Liver (tissue), 3 donors: ENCODE measurements at regions not wholly inside any gene's neighbourhood (a gene's known extent, or its start where the extent isn't known, plus 50 kb on each side); places are given as distances from the start of the nearest gene placed in this dataset.

Experiments used
- CTCF ChIP-seq: fragments of 150-350 bp; IDR thresholded peaks from 2 replicates; pipeline ENCODE4 v1.5.1; 2017; ENCODE audit warnings: improper control_type of control experiment, low read depth, low read length; ENCODE audit not compliant: missing input control
- FOXA1 ChIP-seq: IDR thresholded peaks from 2 replicates; pipeline ENCODE4 v1.6.1; 2016; ENCODE audit warnings: antibody characterized with exemption
- FOXA2 ChIP-seq: IDR thresholded peaks from 2 replicates; pipeline ENCODE4 v1.6.1; 2016; ENCODE audit warnings: antibody characterized with exemption
- GABPA ChIP-seq, 2 donors: IDR thresholded peaks in 1 of 2; conservative IDR thresholded peaks in 1 of 2; 2 replicates each; pipeline ENCODE4 v1.6.1; 2016; ENCODE audit warnings: antibody characterized with exemption in 2 of 2, mild to moderate bottlenecking in 1 of 2, moderate library complexity in 1 of 2
- JUND ChIP-seq, 2 donors: IDR thresholded peaks; 2 replicates each; pipeline ENCODE4 v1.6.1; 2016; ENCODE audit warnings: antibody characterized with exemption in 2 of 2
- MAX ChIP-seq: IDR thresholded peaks from 2 replicates; pipeline ENCODE4 v1.6.1; 2016; ENCODE audit warnings: antibody characterized with exemption
- NR2F2 ChIP-seq: IDR thresholded peaks from 2 replicates; pipeline ENCODE4 v1.6.1; 2016; ENCODE audit warnings: antibody characterized with exemption
- RAD21 ChIP-seq, 2 donors: IDR thresholded peaks; 2 replicates each; pipeline ENCODE4 v1.6.1; 2016; ENCODE audit warnings: antibody characterized with exemption in 2 of 2, mild to moderate bottlenecking in 2 of 2
- RXRA ChIP-seq, 2 donors: IDR thresholded peaks; 2 replicates each; pipeline ENCODE4 v1.6.1; 2017 to 2018; ENCODE audit warnings: antibody characterized with exemption in 2 of 2, mild to moderate bottlenecking in 1 of 2
- SP1 ChIP-seq: IDR thresholded peaks from 2 replicates; pipeline ENCODE4 v1.6.1; 2018; ENCODE audit warnings: antibody characterized with exemption, mild to moderate bottlenecking
- TAF1 ChIP-seq: conservative IDR thresholded peaks from 2 replicates; pipeline ENCODE4 v1.6.1; 2016; ENCODE audit warnings: antibody characterized with exemption, mild to moderate bottlenecking
- YY1 ChIP-seq: IDR thresholded peaks from 2 replicates; pipeline ENCODE4 v1.6.1; 2016; ENCODE audit warnings: antibody characterized with exemption, mild to moderate bottlenecking
- TF ChIP-seq, protein P1 (sequence below): IDR thresholded peaks from 2 replicates; pipeline ENCODE4 v1.6.1; 2016; ENCODE audit warnings: antibody characterized with exemption, mild to moderate bottlenecking
- TF ChIP-seq, protein P2 (sequence below): IDR thresholded peaks from 2 replicates; pipeline ENCODE4 v1.6.1; 2016; ENCODE audit warnings: antibody characterized with exemption
- donor health status: healthy.
- donor health status: healthy.

DNA sequence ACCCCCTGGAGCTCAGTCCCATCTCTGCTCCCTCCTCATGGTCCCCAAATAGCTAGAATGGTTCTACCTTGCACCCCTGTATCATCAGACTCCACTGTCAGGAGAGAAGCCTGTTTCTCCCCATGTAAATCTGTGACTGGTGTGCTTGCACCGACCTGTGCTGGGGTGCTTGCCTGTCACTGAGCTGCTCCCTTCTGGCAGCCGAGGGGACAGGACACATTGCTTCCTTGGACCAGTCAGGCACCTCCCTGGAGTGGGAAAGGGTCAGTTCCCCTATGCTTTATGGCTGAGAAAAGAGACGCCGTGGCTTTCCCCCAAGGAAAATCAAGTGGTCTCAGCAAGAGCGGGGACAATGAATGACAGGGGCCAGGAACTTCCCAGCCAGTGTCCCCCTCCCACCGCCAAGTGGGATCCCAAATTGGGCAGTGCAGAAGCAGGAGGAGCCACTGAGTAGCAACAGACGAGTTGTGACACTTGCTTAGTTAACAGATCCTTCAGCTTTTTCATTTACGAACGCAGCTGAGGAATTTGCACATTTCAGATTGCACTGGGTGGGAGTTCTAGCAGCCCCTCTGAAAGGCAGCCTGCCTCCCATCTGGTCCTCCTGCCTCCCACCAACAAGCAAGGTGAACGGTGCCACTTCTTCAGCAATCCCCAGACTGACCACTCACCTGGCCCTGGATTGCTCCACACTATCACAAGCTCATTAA is 156.4 kb downstream of the KATNIP start:
- TF ChIP-seq CTCF = no peak
- TF ChIP-seq MAX = no peak
- TF ChIP-seq, protein P1, sequence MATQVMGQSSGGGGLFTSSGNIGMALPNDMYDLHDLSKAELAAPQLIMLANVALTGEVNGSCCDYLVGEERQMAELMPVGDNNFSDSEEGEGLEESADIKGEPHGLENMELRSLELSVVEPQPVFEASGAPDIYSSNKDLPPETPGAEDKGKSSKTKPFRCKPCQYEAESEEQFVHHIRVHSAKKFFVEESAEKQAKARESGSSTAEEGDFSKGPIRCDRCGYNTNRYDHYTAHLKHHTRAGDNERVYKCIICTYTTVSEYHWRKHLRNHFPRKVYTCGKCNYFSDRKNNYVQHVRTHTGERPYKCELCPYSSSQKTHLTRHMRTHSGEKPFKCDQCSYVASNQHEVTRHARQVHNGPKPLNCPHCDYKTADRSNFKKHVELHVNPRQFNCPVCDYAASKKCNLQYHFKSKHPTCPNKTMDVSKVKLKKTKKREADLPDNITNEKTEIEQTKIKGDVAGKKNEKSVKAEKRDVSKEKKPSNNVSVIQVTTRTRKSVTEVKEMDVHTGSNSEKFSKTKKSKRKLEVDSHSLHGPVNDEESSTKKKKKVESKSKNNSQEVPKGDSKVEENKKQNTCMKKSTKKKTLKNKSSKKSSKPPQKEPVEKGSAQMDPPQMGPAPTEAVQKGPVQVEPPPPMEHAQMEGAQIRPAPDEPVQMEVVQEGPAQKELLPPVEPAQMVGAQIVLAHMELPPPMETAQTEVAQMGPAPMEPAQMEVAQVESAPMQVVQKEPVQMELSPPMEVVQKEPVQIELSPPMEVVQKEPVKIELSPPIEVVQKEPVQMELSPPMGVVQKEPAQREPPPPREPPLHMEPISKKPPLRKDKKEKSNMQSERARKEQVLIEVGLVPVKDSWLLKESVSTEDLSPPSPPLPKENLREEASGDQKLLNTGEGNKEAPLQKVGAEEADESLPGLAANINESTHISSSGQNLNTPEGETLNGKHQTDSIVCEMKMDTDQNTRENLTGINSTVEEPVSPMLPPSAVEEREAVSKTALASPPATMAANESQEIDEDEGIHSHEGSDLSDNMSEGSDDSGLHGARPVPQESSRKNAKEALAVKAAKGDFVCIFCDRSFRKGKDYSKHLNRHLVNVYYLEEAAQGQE = no peak
- no peak for TF ChIP-seq RXRA (IDR thresholded peaks at IDR 0.05)
- TF ChIP-seq, protein P2, sequence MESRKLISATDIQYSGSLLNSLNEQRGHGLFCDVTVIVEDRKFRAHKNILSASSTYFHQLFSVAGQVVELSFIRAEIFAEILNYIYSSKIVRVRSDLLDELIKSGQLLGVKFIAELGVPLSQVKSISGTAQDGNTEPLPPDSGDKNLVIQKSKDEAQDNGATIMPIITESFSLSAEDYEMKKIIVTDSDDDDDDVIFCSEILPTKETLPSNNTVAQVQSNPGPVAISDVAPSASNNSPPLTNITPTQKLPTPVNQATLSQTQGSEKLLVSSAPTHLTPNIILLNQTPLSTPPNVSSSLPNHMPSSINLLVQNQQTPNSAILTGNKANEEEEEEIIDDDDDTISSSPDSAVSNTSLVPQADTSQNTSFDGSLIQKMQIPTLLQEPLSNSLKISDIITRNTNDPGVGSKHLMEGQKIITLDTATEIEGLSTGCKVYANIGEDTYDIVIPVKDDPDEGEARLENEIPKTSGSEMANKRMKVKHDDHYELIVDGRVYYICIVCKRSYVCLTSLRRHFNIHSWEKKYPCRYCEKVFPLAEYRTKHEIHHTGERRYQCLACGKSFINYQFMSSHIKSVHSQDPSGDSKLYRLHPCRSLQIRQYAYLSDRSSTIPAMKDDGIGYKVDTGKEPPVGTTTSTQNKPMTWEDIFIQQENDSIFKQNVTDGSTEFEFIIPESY = no peak
- TF ChIP-seq TAF1 = no peak
- TF ChIP-seq GABPA (IDR thresholded peaks at IDR 0.05 in 1 of 2, conservative IDR thresholded peaks at IDR 0.05 in 1 of 2) = no peak
- TF ChIP-seq RAD21 (IDR thresholded peaks at IDR 0.05) = no peak
- no peak for TF ChIP-seq YY1
- TF ChIP-seq FOXA2 = no peak
- TF ChIP-seq JUND (IDR thresholded peaks at IDR 0.05) = no peak
- no peak for TF ChIP-seq SP1
- TF ChIP-seq NR2F2 = no peak
- no peak for TF ChIP-seq FOXA1
